Muscle layer of colon (tissue), 2 donors: ENCODE measurements at regions not wholly inside any gene's neighbourhood (a gene's known extent, or its start where the extent isn't known, plus 50 kb on each side); places are given as distances from the start of the nearest gene placed in this dataset.

ENCODE experiments used
- H3K27ac ChIP-seq: one replicate; pipeline ENCODE4 v1.7.0; 2013; ENCODE audit warnings: low read depth, mild to moderate bottlenecking, low read length, moderate library complexity
- H3K27me3 ChIP-seq, 2 donors: one replicate each; pipeline ENCODE4 v1.7.0; 2013; ENCODE audit warnings: low read length in 2 of 2, mild to moderate bottlenecking in 2 of 2; ENCODE audit not compliant: insufficient read depth in 2 of 2, control insufficient read depth in 1 of 2
- H3K36me3 ChIP-seq: one replicate; pipeline ENCODE4 v1.7.0; 2013; ENCODE audit warnings: mild to moderate bottlenecking, low read length; ENCODE audit not compliant: insufficient read depth
- H3K4me1 ChIP-seq: one replicate; pipeline ENCODE4 v1.7.0; 2013; ENCODE audit warnings: mild to moderate bottlenecking, low read length; ENCODE audit not compliant: insufficient read depth
- H3K4me3 ChIP-seq, 2 donors: one replicate each; pipeline ENCODE4 v1.7.0; 2013; ENCODE audit warnings: low read length in 2 of 2, low read depth in 1 of 2, mild to moderate bottlenecking in 1 of 2, moderate library complexity in 1 of 2
- H3K9ac ChIP-seq: one replicate; pipeline ENCODE4 v1.7.0; 2013; ENCODE audit warnings: low read length
- H3K9me3 ChIP-seq: one replicate; pipeline ENCODE4 v1.7.0; 2013; ENCODE audit warnings: mild to moderate bottlenecking, low read length
- donor health status: abdominal sarcoma.
- donor health status: Adenocarcinoma of cecum.

- H3K4me1 ChIP-seq: no peaks in the 10 kb centered on the region
- no peaks in the 10 kb centered on the region for H3K36me3 ChIP-seq
- no peak overlapping the region for H3K9ac ChIP-seq
- H3K4me3 ChIP-seq: no peak overlapping the region
- H3K27ac ChIP-seq: no peak overlapping the region
- H3K9me3 ChIP-seq: no peaks in the 10 kb centered on the region
- H3K27me3 ChIP-seq: no peaks in the 10 kb centered on the region
Observed at GRCh38 chr7:109997837-109998236, 1093.1 kb upstream of the LRRN3 start.

- Histone ChIP-seq H3K4me3 (no peak overlapping the region), H3K27me3 (no peaks in the 10 kb centered on the region), H3K9ac (no peak overlapping the region), H3K9me3 (no peaks in the 10 kb centered on the region), H3K27ac (no peak overlapping the region), H3K4me1 (no peaks in the 10 kb centered on the region), H3K36me3 (no peaks in the 10 kb centered on the region)
Observed at GRCh38 chr7:110001254-110001938, 1089.5 kb upstream of the LRRN3 start.

GRCh38 chr7:110003827-110004226 lies 1087.1 kb upstream of the LRRN3 start:
- H3K9ac ChIP-seq: no peak overlapping the region
- H3K9me3 ChIP-seq: no peaks in the 10 kb centered on the region
- H3K27ac ChIP-seq: no peak overlapping the region
- H3K4me3 ChIP-seq: no peak overlapping the region
- H3K4me1 ChIP-seq: no peaks in the 10 kb centered on the region
- H3K27me3 ChIP-seq: no peaks in the 10 kb centered on the region
- no peaks in the 10 kb centered on the region for H3K36me3 ChIP-seq

GRCh38 chr7:110007320-110008063 lies 1083.4 kb upstream of the LRRN3 start:
- no peaks in the 10 kb centered on the region for H3K36me3 ChIP-seq

GRCh38 chr7:110010359-110010758 lies 1080.6 kb upstream of the LRRN3 start:
- Histone ChIP-seq H3K4me1 (no peaks in the 10 kb centered on the region), H3K36me3 (no peaks in the 10 kb centered on the region), H3K4me3 (no peak overlapping the region), H3K27ac (no peak overlapping the region), H3K9me3 (no peaks in the 10 kb centered on the region), H3K27me3 (no peaks in the 10 kb centered on the region), H3K9ac (no peak overlapping the region)

More at GRCh38 chr7:110007320-110008063, 1083.4 kb upstream of the LRRN3 start:
- Histone ChIP-seq H3K27me3 (no peaks in the 10 kb centered on the region), H3K4me3 (no peak overlapping the region), H3K9me3 (no peaks in the 10 kb centered on the region), H3K9ac (no peak overlapping the region), H3K27ac (no peak overlapping the region), H3K4me1 (no peaks in the 10 kb centered on the region)

GRCh38 chr7:110017405-110017804 lies 1073.5 kb upstream of the LRRN3 start:
- H3K9ac ChIP-seq: no peak overlapping the region

GRCh38 chr7:110027385-110027784 lies 1063.5 kb upstream of the LRRN3 start:
- no peaks in the 10 kb centered on the region for H3K27me3 ChIP-seq
- no peaks in the 10 kb centered on the region for H3K9me3 ChIP-seq

More at GRCh38 chr7:110017405-110017804, 1073.5 kb upstream of the LRRN3 start:
- H3K27me3 ChIP-seq: no peaks in the 10 kb centered on the region
- H3K27ac ChIP-seq: no peak overlapping the region
- no peaks in the 10 kb centered on the region for H3K4me1 ChIP-seq
- no peaks in the 10 kb centered on the region for H3K9me3 ChIP-seq
- H3K4me3 ChIP-seq: no peak overlapping the region
- H3K36me3 ChIP-seq: no peaks in the 10 kb centered on the region

GRCh38 chr7:110043519-110043918 lies 1047.4 kb upstream of the LRRN3 start:
- Histone ChIP-seq H3K4me1 (no peaks in the 10 kb centered on the region), H3K27ac (no peak overlapping the region), H3K36me3 (no peaks in the 10 kb centered on the region), H3K9ac (no peak overlapping the region), H3K9me3 (no peaks in the 10 kb centered on the region), H3K27me3 (no peaks in the 10 kb centered on the region), H3K4me3 (no peak overlapping the region)

More at GRCh38 chr7:110027385-110027784, 1063.5 kb upstream of the LRRN3 start:
- Histone ChIP-seq H3K36me3 (no peaks in the 10 kb centered on the region), H3K27ac (no peak overlapping the region), H3K4me3 (no peak overlapping the region), H3K4me1 (no peaks in the 10 kb centered on the region), H3K9ac (no peak overlapping the region)

- Histone ChIP-seq H3K27me3 (no peaks in the 10 kb centered on the region), H3K27ac (no peak overlapping the region), H3K36me3 (no peaks in the 10 kb centered on the region), H3K9ac (no peak overlapping the region), H3K4me1 (no peaks in the 10 kb centered on the region), H3K9me3 (no peaks in the 10 kb centered on the region), H3K4me3 (no peak overlapping the region)
Observed at GRCh38 chr7:110050785-110051184, 1040.1 kb upstream of the LRRN3 start.

GRCh38 chr7:110051372-110051771 lies 1039.6 kb upstream of the LRRN3 start:
- Histone ChIP-seq H3K4me1 (no peaks in the 10 kb centered on the region), H3K9ac (no peak overlapping the region), H3K27me3 (no peaks in the 10 kb centered on the region), H3K9me3 (no peaks in the 10 kb centered on the region), H3K4me3 (no peak overlapping the region), H3K36me3 (no peaks in the 10 kb centered on the region), H3K27ac (no peak overlapping the region)

GRCh38 chr7:110056331-110056730 lies 1034.6 kb upstream of the LRRN3 start:
- H3K9ac ChIP-seq: no peak overlapping the region
- H3K27ac ChIP-seq: no peak overlapping the region
- H3K36me3 ChIP-seq: no peaks in the 10 kb centered on the region
- H3K4me1 ChIP-seq: no peaks in the 10 kb centered on the region
- no peaks in the 10 kb centered on the region for H3K9me3 ChIP-seq
- H3K4me3 ChIP-seq: no peak overlapping the region
- no peaks in the 10 kb centered on the region for H3K27me3 ChIP-seq

- no peaks in the 10 kb centered on the region for H3K9me3 ChIP-seq
- no peak overlapping the region for H3K9ac ChIP-seq
- H3K27ac ChIP-seq: no peak overlapping the region
- no peak overlapping the region for H3K4me3 ChIP-seq
- no peaks in the 10 kb centered on the region for H3K27me3 ChIP-seq
- H3K36me3 ChIP-seq: no peaks in the 10 kb centered on the region
- no peaks in the 10 kb centered on the region for H3K4me1 ChIP-seq
Observed at GRCh38 chr7:110058401-110058800, 1032.5 kb upstream of the LRRN3 start.
